B cell (primary cell): ENCODE measurements at regions not wholly inside any gene's neighbourhood (a gene's known extent, or its start where the extent isn't known, plus 50 kb on each side); places are given as distances from the start of the nearest gene placed in this dataset.

Source experiments
- ATAC-seq: fragments of 200-7000 bp; cut with Tn5 transposase; one replicate; pipeline ENCODE4 v1.10.0; 2021; ENCODE audit warnings: low read depth, mild to moderate bottlenecking, moderate number of reproducible peaks, moderate library complexity
- CTCF ChIA-PET: fragments of 350-600 bp; sonication (Branson Sonifier 250); formaldehyde crosslinking; loops from one replicate; lab custom pipeline; 2021; ENCODE audit warnings: antibody characterized with exemption, inconsistent platforms; lab: Charles Lee
- POLR2A ChIA-PET: fragments of 350-600 bp; sonication (Branson Sonifier 250); formaldehyde crosslinking; loops from one replicate; lab custom pipeline; 2021; ENCODE audit warnings: antibody characterized with exemption; lab: Charles Lee
- DNase-seq: peaks from one replicate; pipeline ENCODE4 v3.0.0; 2013
- H2AFZ ChIP-seq: 2 replicates; pipeline ENCODE4 v1.6.1; 2012; ENCODE audit warnings: mild to moderate bottlenecking, low read depth, low read length; ENCODE audit not compliant: insufficient read depth, poor library complexity, severe bottlenecking
- H3K27ac ChIP-seq, 2 donors: 1 replicate in 1 of 2; 2 replicates in 1 of 2; pipeline ENCODE4 v1.5.1; 2012 to 2013; ENCODE audit warnings: low read length in 2 of 2, mild to moderate bottlenecking in 2 of 2, moderate library complexity in 1 of 2
- H3K27me3 ChIP-seq, 4 experiments: fragments of 200-600 bp in 1 of 4; sonication (generic) in 1 of 4; replicated peaks in 1 of 4; 1 replicate in 2 of 4; 2 replicates in 2 of 4; pipeline versions ENCODE4 v1.6.1 to v1.7.0; 2013 to 2016; ENCODE audit warnings: low read length in 3 of 4, mild to moderate bottlenecking in 2 of 4, mixed read lengths in 1 of 4, moderate library complexity in 1 of 4; ENCODE audit not compliant: insufficient read depth in 4 of 4, control insufficient read depth in 3 of 4; ENCODE audit errors: control extremely low read depth in 1 of 4
- H3K36me3 ChIP-seq, 2 experiments: replicated peaks in 1 of 2; 1 replicate in 1 of 2; 2 replicates in 1 of 2; pipeline versions ENCODE4 v1.6.1 to v1.7.1; 2013; ENCODE audit warnings: low read length in 1 of 2; ENCODE audit not compliant: insufficient read depth in 2 of 2, control insufficient read depth in 1 of 2; ENCODE audit errors: control extremely low read depth in 1 of 2, extremely low read depth in 1 of 2
- H3K4me1 ChIP-seq, 2 donors: fragments of 200-600 bp in 1 of 2; sonication (generic) in 1 of 2; 1 replicate in 1 of 2; 2 replicates in 1 of 2; pipeline versions ENCODE4 v1.5.1 to v1.6.1; 2013 to 2017; ENCODE audit warnings: low read length in 2 of 2; ENCODE audit not compliant: control insufficient read depth in 2 of 2, insufficient read depth in 2 of 2
- H3K4me2 ChIP-seq: replicated peaks from 2 replicates; pipeline ENCODE3; 2012; ENCODE audit warnings: mild to moderate bottlenecking, low read depth, low read length; ENCODE audit not compliant: poor library complexity, severe bottlenecking
- H3K4me3 ChIP-seq, 5 experiments: fragments of 200-600 bp in 1 of 5; sonication (generic) in 1 of 5; 1 replicate in 3 of 5; 2 replicates in 2 of 5; pipeline versions ENCODE4 v1.5.1 to v1.7.0; 2011 to 2016; ENCODE audit warnings: low read length in 4 of 5, mild to moderate bottlenecking in 4 of 5, low read depth in 2 of 5, control low read depth in 1 of 5, moderate library complexity in 1 of 5; ENCODE audit not compliant: insufficient read depth in 1 of 5; ENCODE audit errors: control extremely low read depth in 1 of 5, extremely low read depth in 1 of 5
- H3K79me2 ChIP-seq: fragments of 200-600 bp; sonication (generic); one replicate; pipeline ENCODE4 v1.6.0; 2016; ENCODE audit warnings: low read length; ENCODE audit not compliant: control insufficient read depth, insufficient read depth
- H3K9ac ChIP-seq: fragments of 200-600 bp; sonication (generic); 2 replicates; pipeline ENCODE4 v1.6.1; 2017; ENCODE audit warnings: mild to moderate bottlenecking, low read length, moderate library complexity
- H3K9me3 ChIP-seq, 3 donors: one replicate each; pipeline versions ENCODE4 v1.6.1 to v1.7.1; 2013; ENCODE audit warnings: low read length in 2 of 3; ENCODE audit not compliant: control insufficient read depth in 2 of 3, insufficient read depth in 1 of 3; ENCODE audit errors: control extremely low read depth in 1 of 3
- H4K20me1 ChIP-seq: 2 replicates; pipeline ENCODE4 v1.6.0; 2012; ENCODE audit warnings: mild to moderate bottlenecking, low read length; ENCODE audit not compliant: insufficient read depth, control insufficient read depth, poor library complexity, severe bottlenecking
- H3K27ac Mint-ChIP-seq: one replicate; pipeline ENCODE4 v1.8.0; 2021; ENCODE audit warnings: mixed read lengths
- H3K27me3 Mint-ChIP-seq: one replicate; pipeline ENCODE4 v1.8.0; 2021; ENCODE audit warnings: mixed read lengths
- H3K4me1 Mint-ChIP-seq: one replicate; pipeline ENCODE4 v1.8.0; 2021; ENCODE audit warnings: mixed read lengths
- H3K4me3 Mint-ChIP-seq: one replicate; pipeline ENCODE4 v1.8.0; 2021; ENCODE audit warnings: mixed read lengths
- H3K9me3 Mint-ChIP-seq: one replicate; pipeline ENCODE4 v1.8.0; 2022; ENCODE audit warnings: mixed read lengths; ENCODE audit not compliant: insufficient read depth
- EZH2 ChIP-seq: IDR thresholded peaks from 2 replicates; pipeline ENCODE4 v1.6.1; 2012; ENCODE audit warnings: borderline replicate concordance, low read depth, mild to moderate bottlenecking, moderate library complexity, low read length; ENCODE audit not compliant: insufficient read depth, poor library complexity, severe bottlenecking
- WGBS: methylation state at CpG from one replicate; pipeline ENCODE4 v1.1.5; 2013; ENCODE audit warnings: missing lambda C conversion rate; ENCODE audit not compliant: insufficient coverage; 5-methylcytosine and 5-hydroxymethylcytosine counted together
- intact Hi-C: fragments of 100-400 bp; cut with micrococcal nuclease; formaldehyde crosslinking; loops from one replicate; pipeline ENCODE4 v1.10.0; 2022
- TF ChIP-seq, protein P1 (sequence below): fragments of 200-600 bp; IDR thresholded peaks from one replicate; pipeline ENCODE4 v1.8.0; 2022; ENCODE audit warnings: antibody characterized with exemption, mild to moderate bottlenecking

DNA sequence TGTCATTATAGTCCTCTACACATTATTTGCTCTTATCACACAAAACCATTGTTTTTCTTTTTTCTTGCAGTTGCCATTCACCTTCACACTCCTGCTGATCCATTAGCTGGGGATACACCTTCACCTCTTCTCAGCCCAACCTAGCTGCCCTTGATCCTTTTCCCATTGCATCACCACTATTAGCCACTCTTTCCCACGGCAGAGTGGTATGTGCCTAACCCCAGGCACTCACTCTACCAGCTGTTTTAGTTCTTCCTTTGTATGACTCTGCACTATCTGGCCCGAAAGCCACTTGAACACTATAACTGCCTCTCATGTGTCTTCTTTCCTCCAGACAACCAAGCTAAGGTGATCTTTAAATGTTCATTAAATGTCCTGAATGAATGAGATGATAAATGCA is 145.4 kb upstream of the PIK3C3 start:
- Mint-ChIP-seq H3K4me3 (no peak overlapping the region), H3K27ac (no peak overlapping the region), H3K4me1 (no peaks in the 10 kb centered on the region), H3K9me3 (peaks cover 3% of the 10 kb centered on the region), H3K27me3 (no peaks in the 10 kb centered on the region)
- CTCF ChIA-PET = no interaction called here
- WGBS = 29% methylated on average over 1 of the region's 2 CpGs
- H3K79me2 ChIP-seq = no peaks in the 10 kb centered on the region
- intact Hi-C loops = no loop called here
- H4K20me1 ChIP-seq = no peaks in the 10 kb centered on the region
- no peak overlapping the region for H3K9ac ChIP-seq
- DNase-seq (no peak), ATAC-seq (no peak)
- H3K27me3 ChIP-seq = no peaks in the 10 kb centered on the region
- no peak overlapping the region for H2AFZ ChIP-seq
- H3K36me3 ChIP-seq = no peaks in the 10 kb centered on the region
- H3K9me3 ChIP-seq = peaks cover 0 to 3% (median 0%) of the 10 kb centered on the region in 3 donors
- TF ChIP-seq, protein P1, sequence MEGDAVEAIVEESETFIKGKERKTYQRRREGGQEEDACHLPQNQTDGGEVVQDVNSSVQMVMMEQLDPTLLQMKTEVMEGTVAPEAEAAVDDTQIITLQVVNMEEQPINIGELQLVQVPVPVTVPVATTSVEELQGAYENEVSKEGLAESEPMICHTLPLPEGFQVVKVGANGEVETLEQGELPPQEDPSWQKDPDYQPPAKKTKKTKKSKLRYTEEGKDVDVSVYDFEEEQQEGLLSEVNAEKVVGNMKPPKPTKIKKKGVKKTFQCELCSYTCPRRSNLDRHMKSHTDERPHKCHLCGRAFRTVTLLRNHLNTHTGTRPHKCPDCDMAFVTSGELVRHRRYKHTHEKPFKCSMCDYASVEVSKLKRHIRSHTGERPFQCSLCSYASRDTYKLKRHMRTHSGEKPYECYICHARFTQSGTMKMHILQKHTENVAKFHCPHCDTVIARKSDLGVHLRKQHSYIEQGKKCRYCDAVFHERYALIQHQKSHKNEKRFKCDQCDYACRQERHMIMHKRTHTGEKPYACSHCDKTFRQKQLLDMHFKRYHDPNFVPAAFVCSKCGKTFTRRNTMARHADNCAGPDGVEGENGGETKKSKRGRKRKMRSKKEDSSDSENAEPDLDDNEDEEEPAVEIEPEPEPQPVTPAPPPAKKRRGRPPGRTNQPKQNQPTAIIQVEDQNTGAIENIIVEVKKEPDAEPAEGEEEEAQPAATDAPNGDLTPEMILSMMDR = no peak
- TF ChIP-seq EZH2 = no peak
- H3K4me2 ChIP-seq = no peak overlapping the region
- no peak overlapping the region for H3K4me3 ChIP-seq
- no peaks in the 10 kb centered on the region for H3K4me1 ChIP-seq
- POLR2A ChIA-PET = no interaction called here
- no peak overlapping the region for H3K27ac ChIP-seq

DNA sequence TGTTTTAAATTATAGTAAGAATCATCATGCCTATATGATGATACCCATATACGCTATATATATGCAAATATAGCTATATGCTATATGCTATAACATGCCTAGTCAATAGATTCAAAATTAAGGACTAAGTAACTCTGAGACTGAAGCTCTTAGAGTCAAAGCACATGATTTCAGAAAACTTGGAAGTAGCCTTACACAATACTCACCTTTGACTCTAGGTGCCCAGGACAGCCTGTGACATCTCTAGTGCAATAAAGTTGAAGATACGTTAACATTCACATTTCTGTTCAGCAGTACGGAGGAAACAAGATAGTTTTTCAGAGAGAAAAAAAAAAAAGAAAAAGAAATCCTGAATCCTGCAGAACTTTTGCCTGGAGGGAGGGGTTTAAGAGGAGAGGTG is 149.7 kb upstream of the PIK3C3 start:
- Histone ChIP-seq H3K36me3 (no peaks in the 10 kb centered on the region), H3K9me3 (no peaks in the 10 kb centered on the region), H3K4me1 (no peaks in the 10 kb centered on the region), H3K27me3 (no peaks in the 10 kb centered on the region), H3K27ac (no peak overlapping the region), H2AFZ (no peak overlapping the region), H4K20me1 (no peaks in the 10 kb centered on the region), H3K4me2 (no peak overlapping the region), H3K79me2 (no peaks in the 10 kb centered on the region), H3K9ac (no peak overlapping the region), H3K4me3 (no peak overlapping the region)
- no peaks in the 10 kb centered on the region for H3K4me1 Mint-ChIP-seq
- no peak overlapping the region for H3K27ac Mint-ChIP-seq
- ChIA-PET CTCF (no interaction called here), POLR2A (no interaction called here)
- intact Hi-C loops = no loop called here
- TF ChIP-seq, protein P1 = no peak
- no peak for TF ChIP-seq EZH2
- no peak overlapping the region for H3K4me3 Mint-ChIP-seq
- H3K27me3 Mint-ChIP-seq = no peaks in the 10 kb centered on the region
- no CpG with 5 or more reads among the region's 3 CpGs for WGBS
- ATAC-seq = no peak
- DNase-seq = no peak
- no peaks in the 10 kb centered on the region for H3K9me3 Mint-ChIP-seq
